NCI-H774 (cell line): ENCODE measurements at regions not wholly inside any gene's neighbourhood (a gene's known extent, or its start where the extent isn't known, plus 50 kb on each side); places are given as distances from the start of the nearest gene placed in this dataset.
"Not testable (repeated sequence)": the region's sequence is repeated elsewhere in the genome, so short reads cannot be mapped to it uniquely, and the experiment has no call there.

Source experiments
- DNase-seq: peaks from one replicate; lab custom pipeline; 2025; lab: John Stamatoyannopoulos, UW

DNA sequence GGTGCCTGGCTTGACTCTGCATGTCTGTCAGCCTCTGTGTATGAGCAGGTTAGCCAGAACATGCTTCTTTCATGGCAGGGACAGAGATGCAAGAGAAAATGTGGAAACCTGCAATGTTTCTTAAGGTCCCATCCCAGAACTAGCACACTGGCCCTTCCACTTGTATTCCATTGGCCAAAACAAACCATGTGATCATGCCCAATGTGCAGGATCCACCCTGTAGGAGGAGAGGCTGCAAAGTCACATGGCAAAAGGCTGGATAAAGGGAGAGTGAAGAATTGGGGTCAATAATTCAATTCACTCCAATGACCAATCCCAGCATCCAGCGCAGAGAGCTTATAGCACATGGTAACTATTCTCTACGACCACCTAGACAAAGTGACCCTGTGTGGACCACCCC is 405.5 kb downstream of the MIAT start:
- DNase-seq = no peak

DNA sequence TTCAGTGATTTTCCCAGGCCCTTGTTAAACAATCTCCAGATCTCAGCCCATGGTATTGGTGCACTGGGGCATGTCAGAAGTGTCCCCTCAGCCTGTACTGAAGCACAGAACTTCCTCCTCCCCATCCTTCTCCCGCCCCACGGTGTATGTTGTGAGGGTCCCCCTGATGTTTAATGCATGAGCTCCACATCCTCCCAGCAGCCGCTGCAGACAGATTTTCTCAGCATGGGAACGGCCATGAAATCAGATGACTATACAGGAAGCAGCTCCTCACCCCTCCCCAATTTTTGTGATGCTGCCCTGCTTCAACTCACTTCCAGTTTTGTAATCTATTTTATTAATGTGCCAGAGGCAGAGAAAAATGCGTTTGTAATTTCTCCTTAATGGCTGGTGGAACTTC is 406.0 kb downstream of the MIAT start:
- DNase-seq = no peak

DNA sequence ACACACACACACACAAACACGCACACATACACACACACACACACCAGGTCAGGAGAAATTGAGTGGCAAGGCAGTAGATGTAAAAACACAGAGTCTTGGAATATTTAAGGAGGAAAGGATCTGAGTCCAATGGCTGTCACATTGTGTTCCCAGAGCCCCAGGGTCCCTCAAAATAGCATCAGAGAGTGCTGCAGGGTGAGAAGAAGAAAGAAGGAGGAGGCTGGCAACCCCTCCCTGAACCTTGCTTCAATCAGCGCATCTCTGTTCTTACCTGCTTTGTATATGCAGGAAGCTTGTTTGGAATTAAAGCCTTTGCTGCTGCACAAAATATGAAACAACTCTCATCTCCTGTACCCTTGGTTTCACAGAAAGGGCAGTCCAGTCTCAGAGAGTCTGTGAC is 406.5 kb downstream of the MIAT start:
- no peak for DNase-seq

DNA sequence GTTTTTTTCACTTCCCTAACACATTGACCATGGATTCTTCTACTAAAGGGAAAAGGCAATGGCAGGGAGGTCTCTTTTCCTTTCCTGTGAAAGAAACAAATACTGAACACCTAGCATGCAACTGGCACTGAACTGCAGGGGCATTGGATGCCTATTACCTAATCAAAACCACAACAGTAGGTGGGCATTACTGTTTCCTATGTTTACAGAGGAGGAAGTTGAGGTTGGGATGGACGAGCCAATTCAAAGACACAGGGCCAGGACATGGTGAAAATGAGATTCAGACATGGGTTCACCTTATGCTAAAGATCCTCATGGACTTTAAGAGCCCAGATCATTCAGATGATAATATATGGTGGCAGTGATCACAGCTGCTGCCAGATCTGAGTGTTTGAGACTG is 407.0 kb downstream of the MIAT start:
- no peak for DNase-seq

GRCh38 chr22:27065279-27065678 is 407.9 kb downstream of the MIAT start:
- no peak for DNase-seq

- no peak for DNase-seq
These were observed 409.5 kb downstream of the MIAT start for GRCh38 chr22:27066856-27067255.

DNA sequence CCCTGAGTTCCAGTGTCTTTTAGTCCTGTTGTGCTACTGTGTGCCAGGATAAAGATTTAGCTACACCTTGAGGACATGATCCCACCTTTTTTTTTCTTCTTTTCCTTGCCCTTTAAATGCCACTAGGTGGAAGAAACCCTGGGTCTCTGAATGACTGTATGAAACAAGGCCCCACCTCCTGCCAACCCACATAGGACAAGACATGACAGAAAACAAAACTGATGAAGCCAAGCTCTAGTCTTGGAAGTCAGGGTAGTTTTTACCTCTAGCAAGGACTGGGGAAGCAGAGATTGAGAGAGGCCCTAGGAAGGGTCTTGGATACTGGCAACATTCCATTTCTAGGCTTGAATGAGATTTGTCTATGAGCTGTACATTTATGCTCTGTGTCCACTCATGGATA is 410.7 kb downstream of the MIAT start:
- no peak for DNase-seq

- no peak for DNase-seq
These were observed 413.2 kb downstream of the MIAT start for GRCh38 chr22:27070594-27070993.

DNA sequence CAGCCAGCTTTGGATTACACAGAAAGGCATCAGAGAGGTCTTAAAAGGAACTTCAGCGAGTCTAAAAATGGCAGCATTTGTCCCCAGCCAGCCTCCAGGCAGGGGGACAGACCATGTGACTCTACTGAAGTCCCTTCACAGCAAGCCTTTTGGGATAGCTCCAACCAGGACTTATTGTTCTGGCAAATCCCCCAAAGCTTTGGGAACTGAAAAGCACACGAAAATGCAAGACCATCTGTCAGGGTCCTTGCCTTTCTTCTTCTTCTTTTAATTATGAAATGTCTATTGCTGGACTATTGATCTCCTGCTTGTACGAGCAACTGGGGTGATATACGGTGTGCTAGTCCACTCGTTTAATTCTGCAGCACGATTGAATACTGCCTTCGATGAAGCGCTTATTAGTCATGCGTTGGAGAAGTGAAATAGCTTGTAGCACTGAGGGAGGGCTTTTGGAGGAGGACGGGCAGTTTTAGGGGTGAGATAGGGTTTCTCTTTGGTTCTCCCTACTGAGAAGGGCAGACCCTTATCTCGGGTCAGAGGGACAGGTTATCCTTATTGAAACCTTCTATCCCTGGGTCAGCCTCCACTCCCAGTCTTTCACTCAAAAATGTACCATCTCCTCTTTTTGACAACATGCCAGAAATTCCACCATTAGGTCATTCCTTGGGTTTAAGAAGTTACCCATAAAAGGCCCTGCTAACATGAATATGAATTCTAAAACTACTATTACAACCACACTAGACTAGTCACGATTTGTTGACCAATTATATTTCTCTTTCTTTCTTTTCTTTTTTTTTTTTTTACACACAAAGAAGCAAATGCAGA is 416.4 kb downstream of the MIAT start:
- no peak for DNase-seq

DNA sequence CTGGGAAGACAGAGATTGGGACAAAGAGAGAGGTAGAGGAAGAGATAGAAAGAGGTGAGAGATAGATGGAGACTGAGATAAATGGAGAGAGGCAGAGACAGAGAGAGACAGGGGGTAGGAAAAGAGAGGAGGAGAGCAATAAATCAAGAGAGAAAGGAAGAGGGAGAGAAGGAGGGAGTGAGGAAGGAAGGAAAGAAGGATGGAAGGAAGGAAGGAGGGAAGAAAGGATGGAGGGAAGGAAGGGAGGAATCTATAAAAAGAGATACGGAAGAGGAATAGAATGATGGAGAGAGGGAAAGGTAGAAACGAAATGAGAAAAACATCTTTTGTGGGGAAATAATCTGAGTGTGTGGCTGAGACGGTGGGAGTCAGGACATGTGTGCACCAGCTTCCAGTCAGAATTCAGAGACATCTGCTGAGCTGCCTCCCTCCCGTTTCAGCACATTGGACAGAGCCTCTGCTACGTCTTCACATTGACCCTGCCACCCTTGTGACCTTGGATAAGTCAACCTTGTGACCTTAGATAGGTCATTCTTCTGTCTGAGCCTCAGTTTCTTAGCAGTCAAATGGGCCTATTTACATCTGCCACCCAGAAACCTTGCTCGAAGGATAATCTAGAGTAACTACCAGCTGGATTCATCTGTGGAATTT is 417.8 kb downstream of the MIAT start:
- no peak for DNase-seq

DNA sequence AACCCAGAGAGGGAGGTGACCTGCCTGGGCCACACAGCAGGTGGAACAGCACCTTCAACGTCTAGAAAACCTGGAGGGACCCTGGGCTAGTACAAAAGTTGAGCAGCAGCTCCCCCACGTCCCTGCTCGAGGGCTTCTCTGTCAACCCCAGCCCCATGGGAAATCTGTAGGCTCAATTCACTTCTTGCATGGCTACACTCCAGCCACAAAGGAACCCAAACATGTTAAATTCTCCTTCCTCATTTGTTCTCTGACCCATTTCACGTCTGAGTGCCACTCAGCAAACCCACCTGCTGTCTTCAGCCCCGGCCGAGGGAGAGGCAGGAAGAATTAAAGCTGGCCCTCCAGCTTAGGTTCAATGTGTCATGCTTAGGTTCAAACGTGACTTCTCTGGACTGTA is 418.5 kb downstream of the MIAT start:
- DNase-seq = no peak

GRCh38 chr22:27078064-27078463 is 420.7 kb downstream of the MIAT start:
- not testable (repeated sequence) for DNase-seq

- DNase-seq = no peak
These were observed 422.7 kb downstream of the MIAT start for GRCh38 chr22:27080036-27080578.

DNA sequence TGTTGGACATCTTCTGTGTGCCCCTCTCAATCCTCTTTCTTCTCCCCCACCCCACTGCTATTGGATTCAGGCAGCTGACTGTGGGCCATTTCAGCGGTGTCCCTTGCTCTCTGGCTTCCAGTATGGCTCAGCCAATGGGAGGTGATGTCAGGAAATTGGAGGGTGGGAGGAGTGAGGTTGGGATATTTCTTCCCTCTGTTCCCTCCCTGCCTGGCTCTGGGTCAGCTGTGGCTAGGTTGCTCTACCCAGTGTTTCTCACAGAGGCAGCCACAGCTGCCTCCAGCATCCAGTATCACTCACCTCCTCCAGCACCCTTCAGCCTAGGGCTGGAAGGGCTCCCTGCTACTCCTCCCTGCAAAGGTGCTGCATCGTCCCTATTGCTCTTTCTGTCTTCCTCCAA is 423.5 kb downstream of the MIAT start:
- DNase-seq = no peak

GRCh38 chr22:27083610-27084009 is 426.2 kb downstream of the MIAT start:
- DNase-seq = no peak

GRCh38 chr22:27084130-27084529 is 426.7 kb downstream of the MIAT start:
- no peak for DNase-seq

GRCh38 chr22:27086080-27087044 is 429.0 kb downstream of the MIAT start:
- no peak for DNase-seq

- DNase-seq = no peak
These were observed 429.7 kb downstream of the MIAT start for GRCh38 chr22:27087051-27087450.

- no peak for DNase-seq
These were observed 430.6 kb downstream of the MIAT start for GRCh38 chr22:27088026-27088425.

DNA sequence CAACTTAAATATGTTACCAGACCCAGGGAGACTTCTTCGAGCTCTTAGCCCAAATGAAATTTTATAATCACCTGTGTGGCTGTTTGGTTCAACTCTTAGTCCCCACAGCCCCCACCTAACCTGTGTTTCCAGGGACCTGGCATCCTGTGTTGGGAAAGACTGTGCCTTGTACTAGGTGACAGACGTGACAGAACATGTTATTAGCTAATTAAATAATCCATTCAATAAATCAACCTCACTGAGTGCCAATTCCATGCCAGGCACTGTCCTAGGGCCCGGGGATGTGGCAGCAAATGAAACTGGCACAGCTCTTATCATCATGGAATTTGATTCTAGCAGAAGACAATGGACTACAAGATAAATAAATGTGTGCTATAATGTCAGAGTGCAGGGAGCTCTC is 431.9 kb downstream of the MIAT start:
- no peak for DNase-seq

- DNase-seq = no peak
These were observed 433.2 kb downstream of the MIAT start for GRCh38 chr22:27090611-27091011.

DNA sequence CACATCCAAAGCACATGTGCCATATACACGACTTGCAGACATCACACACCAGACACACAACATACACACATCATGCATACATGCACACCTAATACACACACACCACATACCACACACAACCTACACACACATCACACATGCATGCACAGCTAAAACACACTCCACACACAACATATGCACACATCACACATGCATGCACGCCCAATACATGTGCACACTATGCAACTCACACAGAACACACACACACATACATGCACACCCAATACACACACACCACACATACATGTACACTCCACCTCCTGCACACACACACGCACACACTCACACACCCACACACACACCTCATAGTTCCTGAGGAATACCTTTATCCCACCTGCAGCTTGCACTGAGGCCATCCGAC is 436.0 kb downstream of the MIAT start:
- no peak for DNase-seq
